CD4-positive, alpha-beta T cell (primary cell): ENCODE measurements at regions not wholly inside any gene's neighbourhood (a gene's known extent, or its start where the extent isn't known, plus 50 kb on each side); places are given as distances from the start of the nearest gene placed in this dataset.

Experiments
- ATAC-seq: fragments of 200-7000 bp; cut with Tn5 transposase; one replicate; pipeline ENCODE4 v1.10.0; 2022; ENCODE audit warnings: mild to moderate bottlenecking; ENCODE audit not compliant: poor library complexity
- CTCF ChIA-PET: fragments of 350-600 bp; sonication (Branson Sonifier 250); formaldehyde crosslinking; loops from one replicate; lab custom pipeline; 2021; ENCODE audit warnings: antibody characterized with exemption, inconsistent platforms; lab: Charles Lee
- POLR2A ChIA-PET: fragments of 350-600 bp; sonication (Branson Sonifier 250); formaldehyde crosslinking; loops from one replicate; lab custom pipeline; 2021; ENCODE audit warnings: antibody characterized with exemption, inconsistent platforms; lab: Charles Lee
- DNase-seq, 14 experiments: peaks; one replicate each; pipeline ENCODE4 v3.0.0-alpha.2; 2013 to 2020; ENCODE audit warnings: mixed read lengths in 2 of 14
- H3K27ac ChIP-seq, 2 donors: one replicate each; pipeline versions ENCODE4 v1.5.1 to v1.7.0; 2013; ENCODE audit warnings: low read length in 2 of 2, low read depth in 1 of 2, mild to moderate bottlenecking in 1 of 2
- H3K27me3 ChIP-seq, 2 experiments: 1 replicate in 1 of 2; 2 replicates in 1 of 2; pipeline versions ENCODE4 v1.6.1 to v1.7.0; 2013; ENCODE audit warnings: low read length in 2 of 2, control low read depth in 1 of 2, mild to moderate bottlenecking in 1 of 2, moderate library complexity in 1 of 2; ENCODE audit not compliant: insufficient read depth in 2 of 2, control insufficient read depth in 1 of 2
- H3K36me3 ChIP-seq: one replicate; pipeline ENCODE4 v1.6.1; 2013; ENCODE audit warnings: low read length, control low read depth; ENCODE audit not compliant: insufficient read depth
- H3K4me1 ChIP-seq: one replicate; pipeline ENCODE4 v1.6.1; 2013; ENCODE audit warnings: low read length, control low read depth; ENCODE audit not compliant: insufficient read depth
- H3K4me3 ChIP-seq: one replicate; pipeline ENCODE4 v1.5.1; 2013; ENCODE audit warnings: mild to moderate bottlenecking, low read length, moderate library complexity
- H3K9me3 ChIP-seq, 2 experiments: 1 replicate in 1 of 2; 2 replicates in 1 of 2; pipeline versions ENCODE4 v1.6.1 to v1.7.0; 2013; ENCODE audit warnings: low read length in 2 of 2, mild to moderate bottlenecking in 2 of 2, control low read depth in 1 of 2, moderate library complexity in 1 of 2; ENCODE audit not compliant: control insufficient read depth in 1 of 2, insufficient read depth in 1 of 2
- H3K27ac Mint-ChIP-seq: one replicate; pipeline ENCODE4 v1.8.0; 2020; ENCODE audit warnings: mixed read lengths
- H3K27me3 Mint-ChIP-seq: one replicate; pipeline ENCODE4 v1.8.0; 2021; ENCODE audit warnings: mixed read lengths
- H3K36me3 Mint-ChIP-seq: one replicate; pipeline ENCODE4 v1.8.0; 2021; ENCODE audit warnings: low read depth, mixed read lengths
- H3K4me1 Mint-ChIP-seq: one replicate; pipeline ENCODE4 v1.8.0; 2021; ENCODE audit warnings: low read depth, mixed read lengths
- H3K4me3 Mint-ChIP-seq: one replicate; pipeline ENCODE4 v1.8.0; 2020; ENCODE audit warnings: mild to moderate bottlenecking, mixed read lengths
- H3K9me3 Mint-ChIP-seq: one replicate; pipeline ENCODE4 v1.8.0; 2020; ENCODE audit warnings: mixed read lengths
- CTCF ChIP-seq: fragments of 200-600 bp; IDR thresholded peaks from one replicate; pipeline ENCODE4 v1.8.0; 2022; ENCODE audit warnings: antibody characterized with exemption, mild to moderate bottlenecking
- intact Hi-C, 2 experiments: fragments of 100-400 bp; cut with DNase I in 1 of 2; cut with micrococcal nuclease in 1 of 2; formaldehyde crosslinking; loops; one replicate each; pipeline versions ENCODE4 v1.15.1 to v1.9.0; 2023 to 2025; cut with DNase I, micrococcal nuclease

GRCh38 chr2:215622837-215623236 is 187.0 kb upstream of the FN1 start:
- ChIA-PET CTCF (no interaction called here), POLR2A (no interaction called here)
- Histone ChIP-seq H3K9me3 (no peaks in the 10 kb centered on the region), H3K4me3 (no peak overlapping the region), H3K36me3 (no peaks in the 10 kb centered on the region), H3K4me1 (peaks cover 2% of the 10 kb centered on the region), H3K27me3 (no peaks in the 10 kb centered on the region), H3K27ac (no peak overlapping the region)
- H3K27me3 Mint-ChIP-seq = peaks cover 27% of the 10 kb centered on the region
- H3K36me3 Mint-ChIP-seq = no peaks in the 10 kb centered on the region
- H3K27ac Mint-ChIP-seq = no peak overlapping the region
- DNase-seq (no peak), ATAC-seq (no peak)
- no peak overlapping the region for H3K4me3 Mint-ChIP-seq
- H3K4me1 Mint-ChIP-seq = no peaks in the 10 kb centered on the region
- H3K9me3 Mint-ChIP-seq = no peaks in the 10 kb centered on the region
- intact Hi-C loops = no loop called here
- TF ChIP-seq CTCF = no peak

- Histone ChIP-seq H3K4me1 (peaks cover 2% of the 10 kb centered on the region), H3K4me3 (no peak overlapping the region), H3K9me3 (no peaks in the 10 kb centered on the region), H3K27ac (no peak overlapping the region), H3K27me3 (no peaks in the 10 kb centered on the region), H3K36me3 (no peaks in the 10 kb centered on the region)
- ATAC-seq (no peak), DNase-seq (no peak)
- TF ChIP-seq CTCF = no peak
- Mint-ChIP-seq H3K27ac (no peak overlapping the region), H3K36me3 (no peaks in the 10 kb centered on the region), H3K27me3 (peaks cover 27% of the 10 kb centered on the region), H3K4me3 (no peak overlapping the region), H3K9me3 (no peaks in the 10 kb centered on the region), H3K4me1 (no peaks in the 10 kb centered on the region)
- intact Hi-C loops = no loop called here
- CTCF ChIA-PET = no interaction called here
- POLR2A ChIA-PET = no interaction called here
Observed at GRCh38 chr2:215621381-215621780, 185.5 kb upstream of the FN1 start.

- H3K9me3 ChIP-seq = no peaks in the 10 kb centered on the region
- H3K4me3 ChIP-seq = no peak overlapping the region
- H3K36me3 ChIP-seq = no peaks in the 10 kb centered on the region
- ATAC-seq (no peak), DNase-seq (no peak)
- no peak for TF ChIP-seq CTCF
- H3K27ac ChIP-seq = no peak overlapping the region
- Mint-ChIP-seq H3K4me3 (no peak overlapping the region), H3K4me1 (no peaks in the 10 kb centered on the region), H3K9me3 (no peaks in the 10 kb centered on the region), H3K27ac (no peak overlapping the region), H3K36me3 (no peaks in the 10 kb centered on the region), H3K27me3 (peaks cover 27% of the 10 kb centered on the region)
- no peaks in the 10 kb centered on the region for H3K27me3 ChIP-seq
- CTCF ChIA-PET = no interaction called here
- peaks cover 2% of the 10 kb centered on the region for H3K4me1 ChIP-seq
- POLR2A ChIA-PET = no interaction called here
- intact Hi-C loops = no loop called here
Observed at GRCh38 chr2:215620528-215620927, 184.7 kb upstream of the FN1 start.
